ENCODE measurements at regions not wholly inside any gene's neighbourhood (a gene's known extent, or its start where the extent isn't known, plus 50 kb on each side); places are given as distances from the start of the nearest gene placed in this dataset.

DNA sequence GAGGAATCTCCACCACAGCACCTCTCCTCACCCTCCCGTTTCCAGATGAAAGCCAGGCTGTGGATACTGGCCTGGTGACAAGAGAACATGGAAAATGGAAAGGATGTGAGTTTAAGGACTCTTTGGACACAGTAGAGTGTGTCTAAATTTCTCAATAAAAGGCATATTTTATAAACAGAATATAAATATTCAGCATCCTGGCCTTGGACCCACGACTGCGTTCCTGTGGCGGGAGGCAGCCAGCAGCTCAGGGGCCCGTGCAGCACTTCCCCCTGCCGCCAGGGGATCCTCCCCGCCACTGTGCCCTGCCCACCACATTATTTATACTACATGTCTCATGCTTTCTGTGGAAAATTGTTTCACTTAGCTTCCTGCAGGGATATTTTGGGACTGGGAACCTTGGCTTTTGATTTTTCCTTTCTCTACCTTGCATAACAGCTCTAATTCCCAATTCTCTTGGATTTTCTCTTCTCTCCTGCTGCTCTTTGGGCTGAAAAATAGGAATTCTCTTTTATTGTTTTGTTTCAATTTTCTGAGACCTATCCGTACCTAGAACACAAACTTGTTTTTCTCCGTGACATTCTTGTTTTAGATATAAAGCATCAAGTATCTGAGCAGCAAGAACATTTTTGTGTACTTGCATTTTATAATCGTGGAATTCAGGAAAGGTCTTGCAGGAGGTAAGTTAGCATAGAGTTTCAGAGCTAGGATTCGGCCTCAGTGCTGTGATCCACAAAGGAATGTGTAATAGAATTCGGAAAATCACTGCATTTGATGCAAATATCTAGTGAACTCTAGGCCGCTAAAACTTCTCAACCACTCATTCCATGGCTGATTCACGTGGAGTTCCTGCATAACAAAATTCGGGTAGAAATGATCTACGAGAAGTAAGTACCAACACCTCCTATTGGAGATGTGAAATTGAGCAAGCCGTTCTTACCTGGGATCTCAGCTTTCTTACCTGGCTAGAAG is 107.7 kb upstream of the SPATA13 start:
- H3K4me3 ChIP-seq (replicated peaks; ENCODE audit: low read depth, low read length) = no peak overlapping the region
- TF ChIP-seq, protein P1, sequence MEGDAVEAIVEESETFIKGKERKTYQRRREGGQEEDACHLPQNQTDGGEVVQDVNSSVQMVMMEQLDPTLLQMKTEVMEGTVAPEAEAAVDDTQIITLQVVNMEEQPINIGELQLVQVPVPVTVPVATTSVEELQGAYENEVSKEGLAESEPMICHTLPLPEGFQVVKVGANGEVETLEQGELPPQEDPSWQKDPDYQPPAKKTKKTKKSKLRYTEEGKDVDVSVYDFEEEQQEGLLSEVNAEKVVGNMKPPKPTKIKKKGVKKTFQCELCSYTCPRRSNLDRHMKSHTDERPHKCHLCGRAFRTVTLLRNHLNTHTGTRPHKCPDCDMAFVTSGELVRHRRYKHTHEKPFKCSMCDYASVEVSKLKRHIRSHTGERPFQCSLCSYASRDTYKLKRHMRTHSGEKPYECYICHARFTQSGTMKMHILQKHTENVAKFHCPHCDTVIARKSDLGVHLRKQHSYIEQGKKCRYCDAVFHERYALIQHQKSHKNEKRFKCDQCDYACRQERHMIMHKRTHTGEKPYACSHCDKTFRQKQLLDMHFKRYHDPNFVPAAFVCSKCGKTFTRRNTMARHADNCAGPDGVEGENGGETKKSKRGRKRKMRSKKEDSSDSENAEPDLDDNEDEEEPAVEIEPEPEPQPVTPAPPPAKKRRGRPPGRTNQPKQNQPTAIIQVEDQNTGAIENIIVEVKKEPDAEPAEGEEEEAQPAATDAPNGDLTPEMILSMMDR (IDR thresholded peaks at IDR 0.05; ENCODE audit: low read length, missing control alignments) = no peak
- DNase-seq (ENCODE audit: low read depth) = peak; percentile 31

DNA sequence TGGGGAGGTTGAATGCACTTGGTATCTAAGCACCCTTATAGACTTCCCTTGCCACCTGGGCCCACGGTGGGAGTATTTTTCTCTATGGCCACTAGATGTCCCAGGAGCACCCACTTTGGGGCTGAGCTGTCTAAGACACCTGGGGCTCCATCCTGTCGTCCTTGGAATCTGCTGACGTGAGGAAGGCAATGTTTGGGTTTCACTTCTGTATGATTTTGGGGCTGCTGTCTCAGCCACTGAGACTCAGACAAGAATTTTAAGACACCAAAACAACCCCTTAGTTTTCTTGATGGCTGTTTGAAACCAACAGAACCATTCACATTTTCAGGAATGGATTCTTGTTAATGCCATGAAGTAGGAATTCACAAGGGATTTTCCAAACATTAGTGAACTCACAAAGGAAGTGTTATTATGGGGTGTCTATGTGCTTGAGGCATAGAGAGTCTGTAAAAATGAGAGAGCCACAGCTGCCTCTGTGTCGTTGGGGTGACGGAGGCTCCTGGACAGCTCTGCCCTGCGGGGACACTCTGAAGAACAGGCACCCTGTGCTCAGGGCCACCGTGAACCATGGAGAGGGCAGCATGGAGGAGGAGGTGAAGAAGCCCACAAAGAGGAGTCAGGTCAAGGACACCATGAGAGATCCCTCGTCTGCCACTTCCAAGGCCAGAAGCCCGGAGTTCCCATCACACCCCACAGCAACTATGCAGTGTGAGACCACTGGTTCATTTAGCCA is 106.8 kb upstream of the SPATA13 start:
- DNase-seq (ENCODE audit: low read depth) = peak; percentile 74
- TF ChIP-seq, protein P1 (IDR thresholded peaks at IDR 0.05; ENCODE audit: low read length, missing control alignments) = peak; percentile 81
- no peak overlapping the region for H3K4me3 ChIP-seq (replicated peaks; ENCODE audit: low read depth, low read length)

DNA sequence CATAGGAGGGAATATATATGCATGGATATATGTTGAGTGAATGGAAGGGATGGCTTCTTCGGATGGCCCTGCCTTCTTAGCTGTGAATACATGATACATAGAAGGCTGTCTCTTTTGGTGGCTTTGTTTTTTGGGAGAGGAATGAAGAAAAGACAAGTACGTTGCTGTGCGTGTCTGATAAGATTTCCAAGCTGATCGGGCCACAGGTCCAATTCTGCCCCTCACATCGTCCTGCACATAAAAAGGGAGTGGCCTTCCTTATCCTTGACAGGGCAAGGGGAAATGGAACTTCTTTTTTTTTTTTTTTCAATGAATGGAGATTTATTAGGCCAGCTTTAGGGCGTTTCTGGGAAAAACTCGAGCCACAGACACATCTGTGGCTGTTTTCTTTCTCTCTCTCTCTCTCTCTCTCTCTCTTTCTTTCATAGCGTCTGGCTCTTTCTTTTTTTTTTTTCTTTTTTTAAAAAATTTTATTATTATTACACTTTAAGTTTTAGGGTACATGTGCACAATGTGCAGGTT is 103.8 kb upstream of the SPATA13 start:
- TF ChIP-seq, protein P1 (IDR thresholded peaks at IDR 0.05; ENCODE audit: low read length, missing control alignments) = no peak
- no peak for DNase-seq (ENCODE audit: low read depth)

DNA sequence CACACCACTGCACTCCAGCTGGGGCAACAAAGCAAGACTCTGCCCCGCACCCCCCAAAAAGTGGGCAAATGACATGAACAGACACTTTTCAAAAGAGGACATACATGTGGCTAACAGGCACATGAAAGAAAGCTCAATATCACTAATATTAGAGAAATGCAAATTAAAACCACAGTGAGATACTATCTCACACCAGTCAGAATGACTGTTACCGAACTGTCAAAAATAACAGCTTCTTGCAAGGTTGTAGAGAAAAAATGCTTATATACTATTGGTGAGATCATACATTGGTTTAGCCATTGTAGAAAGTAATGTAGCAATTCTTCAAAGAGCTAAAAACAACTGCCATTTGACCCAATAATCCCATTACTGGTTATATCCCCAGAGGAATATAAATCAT is 99.5 kb upstream of the SPATA13 start:
- TF ChIP-seq, protein P1 (IDR thresholded peaks at IDR 0.05; ENCODE audit: low read length, missing control alignments) = no peak
- DNase-seq (ENCODE audit: low read depth) = no peak
- H3K4me3 ChIP-seq (replicated peaks; ENCODE audit: low read depth, low read length) = no peak overlapping the region

More for the DNA sequence above, 103.8 kb upstream of the SPATA13 start:
- H3K4me3 ChIP-seq (replicated peaks; ENCODE audit: low read depth, low read length) = no peak overlapping the region

DNA sequence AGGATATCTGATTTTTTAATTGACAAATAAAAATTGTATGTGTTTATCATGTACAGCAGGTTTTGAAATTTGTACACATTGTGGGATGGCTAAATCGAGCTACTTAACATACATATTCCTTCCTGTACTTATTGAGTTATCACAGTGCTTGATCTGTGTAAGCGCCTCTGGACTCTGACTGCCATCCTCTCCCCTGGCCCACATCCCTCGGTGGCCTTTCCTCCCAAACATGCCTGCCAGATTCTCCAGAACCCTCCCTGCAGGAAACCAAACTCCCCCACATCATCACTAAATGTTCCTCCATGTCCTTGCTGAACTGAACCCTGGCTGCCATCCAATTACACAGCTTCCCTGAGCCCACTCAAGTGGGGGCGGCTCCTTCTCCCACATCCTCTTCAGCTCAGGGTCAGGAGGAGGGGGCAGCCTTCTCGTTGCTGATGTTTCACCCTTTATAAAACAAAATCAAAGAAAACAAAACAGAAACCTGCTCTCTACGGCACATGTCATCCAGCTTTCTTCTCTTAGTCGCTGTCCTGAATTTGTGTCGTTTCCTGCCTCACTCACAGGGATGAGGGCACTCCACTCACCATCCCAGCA is 97.1 kb upstream of the SPATA13 start:
- TF ChIP-seq, protein P1 (IDR thresholded peaks at IDR 0.05; ENCODE audit: low read length, missing control alignments) = no peak
- H3K4me3 ChIP-seq (replicated peaks; ENCODE audit: low read depth, low read length) = peak overlapping the region; percentile 25
- peak; percentile 84 for DNase-seq (ENCODE audit: low read depth)

DNA sequence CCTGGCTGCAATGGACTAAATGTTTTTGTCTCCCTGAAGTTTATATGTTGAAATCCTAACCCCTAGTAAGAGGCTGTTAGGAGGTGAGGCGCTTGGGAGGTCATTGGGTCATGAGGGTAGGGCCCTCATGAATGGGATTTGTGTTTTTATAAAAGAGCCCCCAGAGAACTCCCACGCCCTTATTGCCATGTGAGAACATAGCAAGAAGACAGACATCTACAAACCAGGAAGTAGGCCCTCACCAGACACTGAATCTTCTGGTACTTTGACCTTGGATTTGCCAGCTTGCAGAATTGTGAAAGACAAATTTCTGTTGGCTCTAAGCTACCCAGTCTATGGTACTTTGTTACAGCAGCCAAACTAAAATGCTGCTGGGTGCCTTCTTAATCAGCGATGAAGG is 96.1 kb upstream of the SPATA13 start:
- TF ChIP-seq, protein P1 (IDR thresholded peaks at IDR 0.05; ENCODE audit: low read length, missing control alignments) = no peak
- no peak for DNase-seq (ENCODE audit: low read depth)

More for the DNA sequence above, 96.1 kb upstream of the SPATA13 start:
- no peak overlapping the region for H3K4me3 ChIP-seq (replicated peaks; ENCODE audit: low read depth, low read length)
